PC-3 (cell line): ENCODE measurements at regions not wholly inside any gene's neighbourhood (a gene's known extent, or its start where the extent isn't known, plus 50 kb on each side); places are given as distances from the start of the nearest gene placed in this dataset.

Source experiments
- ATAC-seq: fragments of 200-7000 bp; cut with Tn5 transposase; 2 replicates; pipeline ENCODE4 v1.9.1; 2020; ENCODE audit warnings: mild to moderate bottlenecking, moderate library complexity
- BruUV-seq: library from RNA; stranded (reverse); fragments of 400-500 nt; replicated peaks from 2 replicates; lab custom pipeline; 2021; lab: Mats Ljungman, UMichigan
- CTCF ChIA-PET: fragments of 300-600 bp; sonication (Branson Sonifier 250); formaldehyde crosslinking; loops from one replicate; lab custom pipeline; 2022; ENCODE audit warnings: antibody characterized with exemption; lab: Charles Lee
- POLR2A ChIA-PET: fragments of 300-600 bp; sonication (Branson Sonifier 250); formaldehyde crosslinking; loops from one replicate; lab custom pipeline; 2022; ENCODE audit warnings: antibody characterized with exemption; ENCODE audit not compliant: unreplicated experiment; lab: Charles Lee
- DNase-seq: peaks from one replicate; pipeline ENCODE4 v3.0.0-alpha.2; 2015
- H2AFZ ChIP-seq: fragments of 300-600 bp; sonication (generic); 2 replicates; pipeline ENCODE4 v1.6.0; 2016; ENCODE audit warnings: antibody characterized with exemption, low read length
- H3F3A ChIP-seq: fragments of 300-600 bp; sonication (generic); one replicate; pipeline ENCODE4 v1.6.0; 2017; ENCODE audit warnings: antibody characterized with exemption, low read length, control low read depth, mild to moderate bottlenecking; ENCODE audit not compliant: unreplicated experiment
- H3K27ac ChIP-seq: fragments of 300-600 bp; sonication (generic); 2 replicates; pipeline ENCODE4 v1.5.1; 2016; ENCODE audit warnings: mild to moderate bottlenecking, low read length
- H3K27me3 ChIP-seq: fragments of 300-600 bp; sonication (generic); 2 replicates; pipeline ENCODE4 v1.6.1; 2016; ENCODE audit warnings: low read length, mixed read lengths
- H3K36me3 ChIP-seq: fragments of 300-600 bp; sonication (generic); 2 replicates; pipeline ENCODE4 v1.6.1; 2016; ENCODE audit warnings: low read depth, mixed run types, low read length, mixed read lengths
- H3K4me1 ChIP-seq: fragments of 300-600 bp; sonication (generic); 2 replicates; pipeline ENCODE4 v1.5.1; 2016; ENCODE audit warnings: low read length; ENCODE audit not compliant: insufficient read depth
- H3K4me2 ChIP-seq: fragments of 300-600 bp; sonication (generic); 2 replicates; pipeline ENCODE4 v1.6.0; 2016; ENCODE audit warnings: low read length
- H3K4me3 ChIP-seq: fragments of 300-600 bp; sonication (generic); 2 replicates; pipeline ENCODE4 v1.5.1; 2016; ENCODE audit warnings: mild to moderate bottlenecking, low read length, mixed read lengths
- H3K79me2 ChIP-seq: fragments of 300-600 bp; sonication (generic); 2 replicates; pipeline ENCODE4 v1.6.1; 2017; ENCODE audit warnings: low read length, mixed read lengths
- H3K9ac ChIP-seq: fragments of 300-600 bp; sonication (generic); 2 replicates; pipeline ENCODE4 v1.6.0; 2016; ENCODE audit warnings: mild to moderate bottlenecking, low read length
- H3K9me2 ChIP-seq: fragments of 300-600 bp; sonication (generic); replicated peaks from 2 replicates; pipeline ENCODE4 v1.6.1; 2016; ENCODE audit warnings: mixed run types, low read length, mixed read lengths
- H3K9me3 ChIP-seq: fragments of 300-600 bp; sonication (generic); 2 replicates; pipeline ENCODE4 v1.6.1; 2016; ENCODE audit warnings: low read length, mixed read lengths
- H4K20me1 ChIP-seq: fragments of 300-600 bp; sonication (generic); 2 replicates; pipeline ENCODE4 v1.6.1; 2016; ENCODE audit warnings: low read length, mixed read lengths
- CTCF ChIP-seq: fragments of 300-600 bp; sonication (generic); conservative IDR thresholded peaks from 2 replicates; pipeline ENCODE4 v1.5.1; 2017; ENCODE audit warnings: antibody characterized with exemption, low read depth, mild to moderate bottlenecking, low read length
- EZH2 ChIP-seq: fragments of 300-600 bp; sonication (generic); IDR thresholded peaks from one replicate; pipeline ENCODE4 v1.6.1; 2017; ENCODE audit warnings: antibody characterized with exemption, mild to moderate bottlenecking, low read length; ENCODE audit not compliant: unreplicated experiment
- EZH2phosphoT487 ChIP-seq: fragments of 300-600 bp; sonication (generic); IDR thresholded peaks from 2 replicates; pipeline ENCODE4 v1.6.1; 2018; ENCODE audit warnings: mild to moderate bottlenecking, antibody characterized with exemption, low read length, borderline replicate concordance
- intact Hi-C: fragments of 100-400 bp; cut with micrococcal nuclease; formaldehyde crosslinking; loops from 2 replicates; pipeline ENCODE4 v1.9.0; 2023

GRCh38 chr13:80058626-80059025 lies 282.3 kb downstream of the SPRY2 start:
- Histone ChIP-seq H3K36me3 (no peaks in the 10 kb centered on the region), H3F3A (no peaks in the 10 kb centered on the region), H3K9ac (no peak overlapping the region), H2AFZ (no peak overlapping the region), H3K27me3 (no peaks in the 10 kb centered on the region), H3K4me3 (no peak overlapping the region), H3K9me3 (no peaks in the 10 kb centered on the region), H4K20me1 (no peaks in the 10 kb centered on the region), H3K4me2 (no peak overlapping the region), H3K27ac (no peak overlapping the region), H3K9me2 (no peaks in the 10 kb centered on the region), H3K79me2 (no peaks in the 10 kb centered on the region), H3K4me1 (no peaks in the 10 kb centered on the region)
- no peak for DNase-seq
- BruUV-seq, result no TSS peak
- ChIA-PET POLR2A (no interaction called here), CTCF (no interaction called here)
- intact Hi-C loops, result no loop called here
- ATAC-seq, result no peak
- TF ChIP-seq CTCF (no peak), EZH2 (no peak), EZH2phosphoT487 (no peak)

- ChIA-PET POLR2A (no interaction called here), CTCF (interaction anchor here (0.7 kb wide), 1 partner anchor 35 kb away, joined by 3 read pairs; no protein-coding TSS in a partner anchor)
- no TSS peak for BruUV-seq
- H3K4me1 ChIP-seq, result no peaks in the 10 kb centered on the region
- H3K36me3 ChIP-seq, result no peaks in the 10 kb centered on the region
- no peak overlapping the region for H3K4me2 ChIP-seq
- no peaks in the 10 kb centered on the region for H3K79me2 ChIP-seq
- H3K9ac ChIP-seq, result no peak overlapping the region
- H3K27ac ChIP-seq, result no peak overlapping the region
- intact Hi-C loops, result no loop called here
- TF ChIP-seq EZH2phosphoT487 (no peak), EZH2 (no peak), CTCF (no peak)
- H3K9me2 ChIP-seq, result no peaks in the 10 kb centered on the region
- no peak overlapping the region for H2AFZ ChIP-seq
- DNase-seq (no peak), ATAC-seq (no peak)
- H3K4me3 ChIP-seq, result no peak overlapping the region
- no peaks in the 10 kb centered on the region for H3K9me3 ChIP-seq
- no peaks in the 10 kb centered on the region for H3K27me3 ChIP-seq
- no peaks in the 10 kb centered on the region for H3F3A ChIP-seq
- H4K20me1 ChIP-seq, result no peaks in the 10 kb centered on the region
Measured at GRCh38 chr13:80055847-80056246, 285.1 kb downstream of the SPRY2 start.

DNA sequence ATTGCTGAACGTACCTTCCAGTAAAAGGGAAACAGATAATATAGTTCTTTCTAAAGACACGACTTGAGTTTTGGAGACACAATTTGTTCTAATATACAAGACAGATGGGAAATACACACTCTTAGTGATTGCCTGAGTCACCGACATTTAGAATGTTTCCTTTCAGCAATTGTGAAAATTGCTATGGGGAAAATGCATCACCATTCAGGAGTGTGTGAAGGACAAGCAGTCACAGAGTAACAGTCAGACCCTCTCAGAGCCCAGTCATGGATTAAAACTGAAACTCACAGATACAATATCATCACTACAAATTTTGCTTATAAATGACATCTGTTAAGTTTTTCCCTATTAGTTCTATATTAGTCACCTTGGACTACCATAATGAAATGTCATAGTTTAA lies 286.1 kb downstream of the SPRY2 start:
- intact Hi-C loops, result no loop called here
- Histone ChIP-seq H2AFZ (no peak overlapping the region), H3K36me3 (no peaks in the 10 kb centered on the region), H3K27me3 (no peaks in the 10 kb centered on the region), H3K9me3 (no peaks in the 10 kb centered on the region), H3K79me2 (no peaks in the 10 kb centered on the region), H3F3A (no peaks in the 10 kb centered on the region), H3K4me2 (no peak overlapping the region), H3K9me2 (no peaks in the 10 kb centered on the region), H3K9ac (no peak overlapping the region), H4K20me1 (no peaks in the 10 kb centered on the region), H3K4me1 (peaks cover 6% of the 10 kb centered on the region; the same call in 1 of the 2 replicates), H3K4me3 (no peak overlapping the region), H3K27ac (no peak overlapping the region)
- ChIA-PET CTCF (no interaction called here), POLR2A (no interaction called here)
- no peak for TF ChIP-seq EZH2
- TF ChIP-seq CTCF, result no peak
- TF ChIP-seq EZH2phosphoT487, result no peak
- no TSS peak for BruUV-seq
- ATAC-seq, result no peak
- DNase-seq, result no peak
